ENCODE measurements at regions not wholly inside any gene's neighbourhood (a gene's known extent, or its start where the extent isn't known, plus 50 kb on each side); places are given as distances from the start of the nearest gene placed in this dataset.
"Not testable (repeated sequence)": the region's sequence is repeated elsewhere in the genome, so short reads cannot be mapped to it uniquely, and the experiment has no call there.

GRCh38 chr22:23474531-23474930, 105.6 kb downstream of the IGLL1 start:
- TF ChIP-seq, protein P1, sequence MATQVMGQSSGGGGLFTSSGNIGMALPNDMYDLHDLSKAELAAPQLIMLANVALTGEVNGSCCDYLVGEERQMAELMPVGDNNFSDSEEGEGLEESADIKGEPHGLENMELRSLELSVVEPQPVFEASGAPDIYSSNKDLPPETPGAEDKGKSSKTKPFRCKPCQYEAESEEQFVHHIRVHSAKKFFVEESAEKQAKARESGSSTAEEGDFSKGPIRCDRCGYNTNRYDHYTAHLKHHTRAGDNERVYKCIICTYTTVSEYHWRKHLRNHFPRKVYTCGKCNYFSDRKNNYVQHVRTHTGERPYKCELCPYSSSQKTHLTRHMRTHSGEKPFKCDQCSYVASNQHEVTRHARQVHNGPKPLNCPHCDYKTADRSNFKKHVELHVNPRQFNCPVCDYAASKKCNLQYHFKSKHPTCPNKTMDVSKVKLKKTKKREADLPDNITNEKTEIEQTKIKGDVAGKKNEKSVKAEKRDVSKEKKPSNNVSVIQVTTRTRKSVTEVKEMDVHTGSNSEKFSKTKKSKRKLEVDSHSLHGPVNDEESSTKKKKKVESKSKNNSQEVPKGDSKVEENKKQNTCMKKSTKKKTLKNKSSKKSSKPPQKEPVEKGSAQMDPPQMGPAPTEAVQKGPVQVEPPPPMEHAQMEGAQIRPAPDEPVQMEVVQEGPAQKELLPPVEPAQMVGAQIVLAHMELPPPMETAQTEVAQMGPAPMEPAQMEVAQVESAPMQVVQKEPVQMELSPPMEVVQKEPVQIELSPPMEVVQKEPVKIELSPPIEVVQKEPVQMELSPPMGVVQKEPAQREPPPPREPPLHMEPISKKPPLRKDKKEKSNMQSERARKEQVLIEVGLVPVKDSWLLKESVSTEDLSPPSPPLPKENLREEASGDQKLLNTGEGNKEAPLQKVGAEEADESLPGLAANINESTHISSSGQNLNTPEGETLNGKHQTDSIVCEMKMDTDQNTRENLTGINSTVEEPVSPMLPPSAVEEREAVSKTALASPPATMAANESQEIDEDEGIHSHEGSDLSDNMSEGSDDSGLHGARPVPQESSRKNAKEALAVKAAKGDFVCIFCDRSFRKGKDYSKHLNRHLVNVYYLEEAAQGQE (IDR thresholded peaks at IDR 0.05; ENCODE audit: low read depth) = not testable (repeated sequence)
- TF ChIP-seq SP1 (IDR thresholded peaks at IDR 0.05; ENCODE audit: low read depth) = not testable (repeated sequence)
